AML-193 (cell line): ENCODE measurements at regions not wholly inside any gene's neighbourhood (a gene's known extent, or its start where the extent isn't known, plus 50 kb on each side); places are given as distances from the start of the nearest gene placed in this dataset.

Experiments
- DNase-seq, 2 experiments: peaks; one replicate each; lab custom pipeline; 2025; lab: John Stamatoyannopoulos, UW

DNA sequence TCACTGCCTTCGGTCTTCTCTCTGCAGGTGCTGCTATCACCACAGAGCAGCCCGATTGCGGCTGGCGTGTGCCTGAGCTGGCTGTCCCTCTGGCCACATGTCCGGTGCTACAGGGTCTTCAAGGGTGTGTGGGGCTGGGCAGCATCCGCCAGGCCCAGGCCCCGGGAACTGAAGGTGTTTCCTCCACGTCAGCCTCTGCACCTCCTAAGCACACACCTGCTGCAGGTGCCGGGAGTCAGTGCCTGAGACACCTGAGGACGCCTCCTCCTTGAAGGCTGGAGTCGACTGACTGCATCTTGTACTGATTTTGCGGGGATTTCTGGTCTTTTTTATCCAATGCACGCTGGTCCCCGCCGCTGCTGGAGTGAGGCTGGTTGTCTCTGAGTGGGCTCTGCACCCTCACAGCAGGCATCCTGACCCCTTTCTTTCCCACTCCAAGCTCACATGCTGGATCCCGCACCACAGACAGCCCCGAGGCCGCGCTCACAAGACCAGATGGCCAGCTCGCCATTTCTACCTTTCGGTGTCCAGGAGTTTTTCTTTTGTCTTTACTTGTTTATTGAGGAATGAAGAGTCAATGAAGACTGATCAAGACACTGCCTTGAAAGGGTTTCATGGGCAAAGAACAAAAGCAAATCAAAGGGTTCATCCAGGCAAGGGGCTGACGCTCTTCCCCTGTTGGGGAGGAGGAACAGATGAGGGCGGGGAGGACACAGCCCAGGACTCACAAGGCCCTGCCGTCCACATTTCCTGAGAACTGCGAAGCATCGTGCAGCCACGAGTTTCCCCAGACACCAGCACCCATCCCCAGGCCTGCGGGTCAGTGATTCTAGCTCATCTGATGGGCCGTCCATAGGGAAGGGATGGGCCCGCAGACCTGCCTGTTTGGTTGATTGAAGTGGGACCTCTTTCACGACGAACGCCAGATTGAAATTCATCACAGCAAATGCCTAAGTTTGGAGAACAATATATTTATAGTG lies 203.8 kb upstream of the SOX1 start:
- no peak for DNase-seq

DNA sequence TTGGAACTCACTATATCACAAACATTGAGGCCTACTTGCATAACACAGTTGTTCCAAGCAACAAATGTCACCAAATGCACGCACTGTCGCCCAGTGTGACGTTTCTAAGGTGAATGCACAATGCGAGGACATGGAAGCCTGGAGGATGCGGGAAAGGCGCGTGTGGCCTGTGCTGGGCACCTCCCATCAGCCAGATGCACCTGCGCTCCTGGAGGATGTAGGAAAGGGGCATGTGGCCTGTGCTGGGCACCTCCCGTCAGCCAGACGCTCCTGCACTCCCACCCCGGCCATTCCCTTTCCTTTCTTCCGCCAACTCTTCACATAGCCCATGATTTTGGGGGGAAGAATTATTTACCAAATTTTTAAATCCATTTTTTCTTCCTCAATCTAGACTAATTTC lies 202.4 kb upstream of the SOX1 start:
- no peak for DNase-seq

DNA sequence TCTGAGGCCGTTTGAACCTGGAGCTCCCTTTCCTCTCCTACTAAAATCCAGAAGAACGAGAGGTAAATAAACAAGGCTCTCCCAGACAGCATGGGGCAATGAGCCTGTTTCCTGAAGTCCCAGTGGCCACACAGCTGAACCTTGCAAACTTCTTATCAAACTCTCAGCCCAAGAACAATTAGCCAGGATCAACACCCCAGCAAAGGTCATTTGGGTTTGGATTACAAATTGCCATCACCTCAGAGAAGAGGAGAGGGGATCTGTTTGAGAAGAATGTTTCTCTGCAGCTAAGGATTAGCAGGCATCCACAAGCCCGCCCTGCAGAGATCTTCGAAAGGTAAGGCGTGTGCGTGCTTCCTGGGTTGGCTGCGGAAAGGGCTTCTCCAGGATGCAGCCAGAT lies 201.9 kb upstream of the SOX1 start:
- no peak for DNase-seq

GRCh38 chr13:111865826-111866225 lies 201.1 kb upstream of the SOX1 start:
- no peak for DNase-seq

GRCh38 chr13:111866731-111867245 lies 200.2 kb upstream of the SOX1 start:
- no peak for DNase-seq

DNA sequence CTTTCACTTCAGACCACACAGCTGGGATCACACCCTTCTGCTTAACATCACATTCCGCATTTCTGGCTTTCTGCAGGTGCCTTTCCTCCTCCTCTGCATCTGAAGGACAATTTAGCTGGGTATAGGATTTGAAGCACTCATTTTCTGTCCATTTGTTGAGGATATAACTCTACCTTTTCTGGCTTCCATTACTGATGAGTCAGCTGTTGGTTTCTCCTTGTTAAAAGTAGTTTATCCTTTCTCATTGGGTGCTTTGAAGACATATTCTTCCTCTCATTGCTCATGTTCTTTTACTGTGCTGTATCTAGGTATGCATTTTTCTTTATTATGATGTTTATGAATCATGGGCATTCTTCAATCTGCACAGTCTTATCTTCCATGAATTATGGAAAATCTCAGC lies 199.3 kb upstream of the SOX1 start:
- no peak for DNase-seq

GRCh38 chr13:111868716-111869115 lies 198.2 kb upstream of the SOX1 start:
- no peak for DNase-seq

DNA sequence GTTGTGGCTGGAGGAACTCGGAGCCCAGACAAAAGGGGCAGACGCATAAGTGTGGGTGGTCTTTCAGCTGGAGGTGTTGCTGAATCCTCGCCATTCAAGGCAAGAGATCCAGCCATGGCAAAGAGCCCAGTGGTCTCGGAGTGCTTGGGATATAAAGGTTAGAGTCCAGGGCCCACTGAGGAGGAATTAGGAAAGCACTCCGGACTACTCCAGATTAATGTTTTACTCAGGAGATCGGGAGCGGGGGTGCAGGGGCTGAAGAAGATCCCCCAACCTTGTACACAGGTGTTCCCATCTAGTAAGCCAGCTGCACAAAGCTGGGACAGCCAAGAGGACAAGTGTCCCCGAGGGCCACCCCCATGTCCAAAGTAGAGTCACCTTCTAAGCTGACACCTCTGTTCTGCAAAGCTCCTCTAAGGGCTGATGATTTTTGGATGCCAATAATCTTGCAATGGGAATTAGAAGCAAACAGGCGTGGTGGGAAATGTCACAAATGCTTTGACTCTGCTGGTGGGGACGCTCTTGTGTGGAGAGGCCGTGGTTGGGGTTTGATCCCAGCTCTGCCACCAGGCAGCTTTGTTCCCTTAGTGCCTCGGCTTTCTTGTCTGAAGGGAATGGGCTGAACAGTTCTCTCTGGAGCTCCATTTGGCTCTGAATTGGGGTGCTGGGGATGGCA lies 194.3 kb upstream of the SOX1 start:
- DNase-seq, result no peak

DNA sequence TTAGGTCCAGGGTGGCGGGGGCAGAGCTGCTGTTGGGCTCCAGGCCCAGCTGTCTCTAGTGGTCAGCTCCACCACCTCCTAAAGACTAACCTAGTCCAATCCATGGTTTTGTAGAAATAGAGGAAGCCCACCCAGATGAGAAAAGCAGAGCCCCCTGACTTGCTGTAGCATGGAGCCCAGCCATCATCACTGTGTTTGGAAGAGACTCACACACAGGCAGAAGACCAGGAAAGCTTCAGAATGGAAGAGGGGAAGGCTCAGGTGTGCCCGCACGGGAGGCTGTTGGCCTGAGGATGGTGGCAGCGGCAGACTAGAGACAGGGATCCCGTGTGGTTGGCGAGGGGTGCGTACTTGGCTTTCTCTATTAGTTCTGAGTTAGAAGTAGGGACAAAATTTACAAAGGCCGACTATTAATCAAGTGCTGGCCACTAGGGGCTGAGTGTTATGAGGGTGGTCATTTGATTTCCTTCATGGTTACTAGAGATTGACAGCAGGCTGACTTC lies 193.2 kb upstream of the SOX1 start:
- DNase-seq, result no peak

DNA sequence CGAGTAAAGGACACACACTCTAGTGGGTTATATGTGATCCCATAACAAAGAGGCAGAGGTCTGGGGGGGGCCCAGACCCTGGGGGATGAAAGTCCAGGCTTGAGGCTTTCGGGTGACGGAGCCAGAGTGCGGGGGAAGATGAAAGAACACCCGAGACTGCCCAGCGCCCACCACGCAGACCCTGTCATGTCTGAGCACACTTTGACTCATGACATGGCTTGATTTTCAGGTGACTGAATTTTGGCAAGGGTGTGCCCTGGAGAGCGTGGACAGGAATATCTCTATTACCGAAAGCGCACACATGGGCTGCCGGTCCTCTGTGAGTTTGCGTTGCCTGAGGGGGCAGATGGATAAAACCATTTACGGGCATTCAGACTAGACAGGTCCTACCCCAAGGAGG lies 192.0 kb upstream of the SOX1 start:
- no peak for DNase-seq

- no peak for DNase-seq
Observed at GRCh38 chr13:111875915-111876314, 191.0 kb upstream of the SOX1 start.

DNA sequence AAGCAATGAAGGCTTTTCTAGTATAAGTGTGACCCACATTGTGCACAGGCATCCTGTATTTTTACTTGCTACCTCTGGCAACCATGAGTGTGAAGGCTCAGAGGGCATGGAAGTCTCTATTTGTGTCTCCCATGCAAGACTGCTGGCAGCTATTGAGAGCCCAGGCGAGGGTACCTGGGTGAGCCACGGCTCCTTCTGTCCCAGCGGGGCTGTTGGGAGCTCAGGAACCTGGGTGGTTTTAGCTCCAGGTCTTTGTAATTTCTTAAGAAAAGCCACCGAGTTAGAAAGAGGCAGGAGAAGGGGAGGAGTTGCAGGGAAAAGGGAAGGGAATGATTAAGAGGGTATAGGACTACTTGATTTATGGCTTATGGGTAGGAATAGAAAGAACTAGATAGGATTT lies 190.4 kb upstream of the SOX1 start:
- no peak for DNase-seq

DNA sequence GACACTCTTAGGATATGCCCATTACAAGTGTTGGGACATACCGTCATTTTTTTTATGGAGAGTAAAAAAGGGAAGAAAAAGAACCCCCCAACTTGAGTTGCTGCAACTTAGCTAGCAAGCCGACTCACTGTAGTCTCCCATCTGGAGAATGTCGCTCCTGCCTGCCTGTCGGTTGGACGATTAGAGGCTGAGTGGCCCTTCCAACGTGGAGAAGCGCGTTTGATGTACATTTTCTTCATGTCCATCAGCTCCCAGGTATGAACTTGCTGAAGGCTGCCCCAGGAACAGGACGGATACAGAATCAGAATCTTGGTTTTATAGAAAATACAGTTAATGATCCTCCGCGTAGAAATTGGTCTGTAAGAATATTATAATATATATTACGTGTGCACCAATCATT lies 189.0 kb upstream of the SOX1 start:
- DNase-seq, result no peak

GRCh38 chr13:111879719-111880118 lies 187.2 kb upstream of the SOX1 start:
- DNase-seq, result no peak

DNA sequence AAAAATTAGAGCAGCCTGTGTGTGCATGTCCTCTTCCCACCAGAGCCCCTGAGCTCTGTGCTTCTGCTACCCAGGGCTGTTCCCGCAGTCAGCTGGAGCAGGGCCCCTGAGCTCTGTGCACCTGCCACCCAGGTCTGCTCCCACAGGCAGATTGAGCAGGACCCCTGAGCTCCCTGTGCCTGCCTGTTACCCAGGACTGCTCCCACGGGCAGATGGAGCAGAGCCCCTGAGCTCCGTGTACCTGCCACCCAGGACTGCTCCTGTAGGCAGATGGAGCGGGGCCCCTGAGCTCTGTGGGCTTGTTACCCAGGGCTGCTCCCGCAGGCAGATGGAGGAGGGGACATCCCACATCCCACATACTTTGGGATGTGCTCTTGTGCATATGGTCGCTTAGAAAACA lies 186.8 kb upstream of the SOX1 start:
- DNase-seq, result no peak

GRCh38 chr13:111881700-111882099 lies 185.2 kb upstream of the SOX1 start:
- no peak for DNase-seq

DNA sequence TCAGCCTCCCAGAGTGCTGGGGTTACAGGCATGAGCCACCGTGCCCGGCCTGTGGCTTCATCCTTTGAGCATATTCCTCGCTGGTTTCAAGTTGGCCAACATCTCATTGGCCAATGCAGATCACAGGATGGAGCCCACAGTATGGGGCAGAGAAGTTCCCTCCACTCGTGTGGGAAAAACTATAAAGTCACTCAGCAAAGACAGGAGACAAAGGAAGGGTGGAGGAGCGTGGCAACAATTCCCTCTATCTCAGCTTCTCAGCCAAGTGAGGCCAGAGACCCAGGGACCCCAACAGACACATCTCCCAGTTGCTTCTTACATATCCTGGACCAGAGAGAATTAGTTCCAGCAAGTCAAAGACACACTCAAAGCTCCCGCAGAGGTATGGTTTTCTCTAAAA lies 184.6 kb upstream of the SOX1 start:
- DNase-seq, result no peak

- DNase-seq, result no peak
Observed at GRCh38 chr13:111883571-111884343, 183.2 kb upstream of the SOX1 start.

DNA sequence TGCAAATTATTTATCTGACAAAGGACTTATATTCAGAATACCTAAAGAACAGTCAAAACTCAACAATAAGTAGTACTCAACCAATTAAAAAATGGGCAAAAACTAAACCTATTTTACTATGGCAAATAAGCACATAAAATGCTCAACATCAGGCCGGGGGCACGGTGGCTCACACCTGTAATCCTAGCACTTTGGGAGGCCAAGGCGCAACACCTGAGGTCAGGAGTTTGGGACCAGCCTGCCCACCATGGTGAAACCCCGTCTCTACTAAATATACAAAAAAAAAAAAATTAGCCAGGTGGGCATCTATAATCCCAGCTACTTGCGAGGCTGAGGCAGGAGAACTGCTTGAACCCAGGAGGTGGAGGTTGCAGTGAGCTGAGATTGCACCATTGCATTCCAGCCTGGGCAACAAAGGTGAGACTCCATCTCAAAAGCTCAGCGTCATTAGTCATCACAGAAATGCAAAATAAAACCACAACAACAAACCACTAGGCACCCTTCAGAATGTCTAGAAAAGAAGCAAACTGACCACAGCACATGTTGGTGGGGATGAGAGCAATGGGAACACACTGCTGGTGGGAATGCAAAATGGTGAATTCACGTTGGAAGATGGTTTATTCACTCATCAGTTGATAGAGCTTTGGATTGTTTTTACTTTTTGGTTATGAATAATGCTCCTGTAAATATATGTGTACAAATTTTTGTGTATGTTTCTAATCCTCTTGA lies 180.6 kb upstream of the SOX1 start:
- DNase-seq, result no peak

GRCh38 chr13:111893071-111893606 lies 173.8 kb upstream of the SOX1 start:
- DNase-seq, result no peak
